ENCODE measurements at regions not wholly inside any gene's neighbourhood (a gene's known extent, or its start where the extent isn't known, plus 50 kb on each side); places are given as distances from the start of the nearest gene placed in this dataset.

DNA sequence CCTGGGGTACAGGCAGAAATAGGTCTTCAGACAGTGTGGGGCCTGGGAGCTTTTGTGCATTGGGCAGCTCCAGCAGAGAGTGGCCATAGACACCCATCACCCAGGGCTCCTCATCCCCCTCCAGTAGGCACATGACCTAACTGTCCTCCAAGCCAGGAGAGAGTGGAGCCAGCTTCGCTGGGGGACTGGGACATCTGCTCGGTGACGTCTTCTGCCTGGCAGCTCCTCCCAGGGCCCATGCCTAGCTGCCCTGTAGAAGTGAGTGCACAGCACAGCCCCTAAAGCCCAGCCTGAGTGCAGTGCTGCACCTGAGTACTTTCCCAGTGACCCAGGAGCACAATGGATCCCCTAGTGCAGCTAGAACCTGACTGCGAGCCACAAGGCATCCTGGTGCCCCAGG is 279.7 kb upstream of the SLC7A11 start:
- intact Hi-C loops (cut with DNase I), result no loop called here
- 68 to 86% methylated on average over 4 of the region's 4 CpGs for WGBS, 2 donors
- Histone ChIP-seq H3K4me3 (no peak overlapping the region), H3K9me3 (peaks cover 0 to 7% (median 0%) of the 10 kb centered on the region in 11 donors), H3K36me3 (no peaks in the 10 kb centered on the region), H3K27ac (no peak overlapping the region), H3K27me3 (no peaks in the 10 kb centered on the region), H3K4me1 (no peaks in the 10 kb centered on the region)
- DNase-seq (no peak), ATAC-seq (no peak)
- TF ChIP-seq CTCF (IDR thresholded peaks at IDR 0.05), result no peak

GRCh38 chr4:138519436-138519835 is 277.3 kb upstream of the SLC7A11 start:
- DNase-seq (no peak), ATAC-seq (no peak)
- WGBS, 2 donors, result 33 to 35% methylated on average over 2 of the region's 2 CpGs
- Histone ChIP-seq H3K4me1 (no peaks in the 10 kb centered on the region), H3K9me3 (no peaks in the 10 kb centered on the region), H3K27me3 (no peaks in the 10 kb centered on the region), H3K27ac (no peak overlapping the region), H3K36me3 (no peaks in the 10 kb centered on the region), H3K4me3 (no peak overlapping the region)
- no peak for TF ChIP-seq CTCF (IDR thresholded peaks at IDR 0.05)
- intact Hi-C loops (cut with DNase I), result no loop called here

DNA sequence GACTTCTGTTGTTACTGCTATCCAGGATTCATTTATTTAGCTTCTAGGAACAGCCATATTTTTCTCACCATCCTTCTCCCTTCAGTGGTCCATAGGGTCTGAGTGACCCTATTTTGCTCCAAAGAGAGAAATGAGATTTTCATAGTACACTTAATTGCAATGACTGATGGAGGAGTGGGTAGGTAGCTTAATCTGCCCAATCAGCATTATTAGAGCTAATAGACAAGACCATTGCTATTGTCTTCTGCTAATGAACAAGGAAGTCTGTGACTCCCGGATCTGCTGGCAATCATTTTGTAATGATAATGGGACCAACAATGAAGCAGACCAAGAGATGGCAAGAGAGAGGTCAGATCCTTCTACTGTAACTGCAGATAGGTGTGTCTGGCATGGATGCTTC is 271.4 kb upstream of the SLC7A11 start:
- H3K4me1 ChIP-seq, result no peaks in the 10 kb centered on the region
- H3K27ac ChIP-seq, result no peak overlapping the region
- ATAC-seq (no peak), DNase-seq (no peak)
- no peak for TF ChIP-seq CTCF (IDR thresholded peaks at IDR 0.05)
- no peaks in the 10 kb centered on the region for H3K36me3 ChIP-seq
- WGBS, 2 donors, result 72 to 92% methylated on average over 1 of the region's 1 CpG
- no peaks in the 10 kb centered on the region for H3K27me3 ChIP-seq
- H3K9me3 ChIP-seq, result no peaks in the 10 kb centered on the region
- intact Hi-C loops (cut with DNase I), result no loop called here
- no peak overlapping the region for H3K4me3 ChIP-seq

DNA sequence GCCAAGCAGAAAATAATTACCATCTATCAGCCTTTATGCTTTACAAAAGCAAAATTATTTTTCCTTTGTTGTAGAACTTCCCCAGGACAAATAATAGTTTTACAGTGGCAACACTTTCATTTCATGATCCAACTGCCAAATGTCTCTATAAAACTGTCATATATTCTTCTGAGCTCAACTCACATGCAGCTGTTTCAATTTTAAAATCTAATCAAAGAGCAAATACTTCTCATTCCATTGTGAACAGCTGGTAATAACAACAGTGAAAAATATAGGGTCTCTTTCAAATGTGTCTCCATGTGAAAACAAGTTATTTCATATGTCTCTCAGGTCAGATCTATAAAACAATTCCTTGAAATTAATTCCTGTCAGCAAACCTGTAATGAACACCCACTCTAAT is 270.6 kb upstream of the SLC7A11 start:
- no peak for TF ChIP-seq CTCF (IDR thresholded peaks at IDR 0.05)
- intact Hi-C loops (cut with DNase I), result no loop called here
- H3K27me3 ChIP-seq, result no peaks in the 10 kb centered on the region
- ATAC-seq (no peak), DNase-seq (no peak)
- H3K4me1 ChIP-seq, result no peaks in the 10 kb centered on the region
- H3K36me3 ChIP-seq, result no peaks in the 10 kb centered on the region
- H3K9me3 ChIP-seq, result no peaks in the 10 kb centered on the region
- no peak overlapping the region for H3K27ac ChIP-seq
- no peak overlapping the region for H3K4me3 ChIP-seq

GRCh38 chr4:138510053-138510452 is 267.9 kb upstream of the SLC7A11 start:
- intact Hi-C loops (cut with DNase I), result no loop called here
- Histone ChIP-seq H3K4me3 (no peak overlapping the region), H3K9me3 (peaks cover 0 to 8% (median 0%) of the 10 kb centered on the region in 11 donors), H3K36me3 (no peaks in the 10 kb centered on the region), H3K4me1 (no peaks in the 10 kb centered on the region), H3K27ac (no peak overlapping the region), H3K27me3 (no peaks in the 10 kb centered on the region)
- ATAC-seq (no peak), DNase-seq (no peak)
- 65 to 71% methylated on average over 3 of the region's 3 CpGs for WGBS, 2 donors
- TF ChIP-seq CTCF (IDR thresholded peaks at IDR 0.05), result no peak

Data from heart right ventricle (tissue), 16 donors.